Pons (tissue), 1 donor: ENCODE measurements at regions not wholly inside any gene's neighbourhood (a gene's known extent, or its start where the extent isn't known, plus 50 kb on each side); places are given as distances from the start of the nearest gene placed in this dataset.
A peak's percentile ranks its signal among the peaks of the same experiment; 100 is the strongest.

Experiments
- DNase-seq: peaks from one replicate; pipeline ENCODE4 v3.0.0-alpha.2; 2016; ENCODE audit warnings: low spot score

- no peak for DNase-seq
These were observed 225.4 kb downstream of the HLX start for GRCh38 chr1:221104596-221104995.

- no peak for DNase-seq
These were observed 226.3 kb downstream of the HLX start for GRCh38 chr1:221105578-221105977.

GRCh38 chr1:221106616-221107015, 227.4 kb downstream of the HLX start:
- DNase-seq: no peak

- no peak for DNase-seq
These were observed 230.7 kb downstream of the HLX start for GRCh38 chr1:221109930-221110329.

GRCh38 chr1:221117133-221117532, 237.9 kb downstream of the HLX start:
- DNase-seq: no peak

- DNase-seq: no peak
These were observed 238.3 kb downstream of the HLX start for GRCh38 chr1:221117548-221117951.

- peak; percentile 14 for DNase-seq
These were observed 239.1 kb downstream of the HLX start for GRCh38 chr1:221118176-221118937.

- DNase-seq: no peak
These were observed 239.7 kb downstream of the HLX start for GRCh38 chr1:221118938-221119320.

- DNase-seq: no peak
These were observed 243.3 kb downstream of the HLX start for GRCh38 chr1:221122501-221122900.

- no peak for DNase-seq
These were observed 246.7 kb downstream of the HLX start for GRCh38 chr1:221125976-221126375.

- DNase-seq: no peak
These were observed 258.4 kb downstream of the HLX start for GRCh38 chr1:221137666-221138065.

GRCh38 chr1:221138516-221138915, 259.3 kb downstream of the HLX start:
- DNase-seq: no peak

GRCh38 chr1:221139991-221140390, 260.7 kb downstream of the HLX start:
- DNase-seq: no peak

- DNase-seq: no peak
These were observed 261.9 kb downstream of the HLX start for GRCh38 chr1:221141096-221141495.

GRCh38 chr1:221141606-221142285, 262.5 kb downstream of the HLX start:
- no peak for DNase-seq

GRCh38 chr1:221148660-221149059, 269.4 kb downstream of the HLX start:
- DNase-seq: no peak

- DNase-seq: no peak
These were observed 269.9 kb downstream of the HLX start for GRCh38 chr1:221149111-221149510.

- no peak for DNase-seq
These were observed 270.4 kb downstream of the HLX start for GRCh38 chr1:221149555-221150075.

GRCh38 chr1:221150996-221151395, 271.8 kb downstream of the HLX start:
- DNase-seq: no peak

GRCh38 chr1:221154932-221155331, 275.7 kb downstream of the HLX start:
- DNase-seq: no peak

- no peak for DNase-seq
These were observed 278.0 kb downstream of the HLX start for GRCh38 chr1:221157026-221157761.

- no peak for DNase-seq
These were observed 280.4 kb downstream of the HLX start for GRCh38 chr1:221159608-221160007.

- peak; percentile 17 for DNase-seq
These were observed 282.4 kb downstream of the HLX start for GRCh38 chr1:221161571-221162041.
